Neural progenitor cell (in vitro differentiated cells): ENCODE measurements at regions not wholly inside any gene's neighbourhood (a gene's known extent, or its start where the extent isn't known, plus 50 kb on each side); places are given as distances from the start of the nearest gene placed in this dataset.

Experiments used
- CTCF ChIP-seq: fragments of 200-600 bp; sonication (generic); IDR thresholded peaks from 2 replicates; pipeline ENCODE4 v1.5.1; 2017; ENCODE audit warnings: antibody characterized with exemption, mild to moderate bottlenecking
- EZH2 ChIP-seq: fragments of 200-600 bp; sonication (generic); IDR thresholded peaks from 2 replicates; pipeline ENCODE4 v1.6.1; 2017; ENCODE audit warnings: antibody characterized with exemption, mild to moderate bottlenecking, moderate library complexity
- EZH2phosphoT487 ChIP-seq: fragments of 200-600 bp; sonication (generic); IDR thresholded peaks from 2 replicates; pipeline ENCODE4 v1.6.1; 2017; ENCODE audit warnings: antibody characterized with exemption

GRCh38 chr12:124451016-124451415, 116.4 kb downstream of the NCOR2 start:
- TF ChIP-seq CTCF (no peak), EZH2phosphoT487 (no peak), EZH2 (no peak)
